Esophagus squamous epithelium (tissue), 5 donors: ENCODE measurements at regions not wholly inside any gene's neighbourhood (a gene's known extent, or its start where the extent isn't known, plus 50 kb on each side); places are given as distances from the start of the nearest gene placed in this dataset.

Experiments used
- DNase-seq: peaks from one replicate; lab custom pipeline; 2025; lab: John Stamatoyannopoulos, UW
- H3K27ac ChIP-seq, 4 donors: fragments of 200-600 bp; sonication (generic); one replicate each; pipeline ENCODE4 v1.5.1; 2016 to 2019; ENCODE audit warnings: mild to moderate bottlenecking in 1 of 4
- H3K27me3 ChIP-seq, 4 donors: fragments of 200-600 bp; sonication (generic); 1 replicate in 3 of 4; 2 replicates in 1 of 4; pipeline versions ENCODE4 v1.5.1 to v1.6.0; 2017 to 2021; ENCODE audit warnings: antibody characterized with exemption in 1 of 4
- H3K36me3 ChIP-seq, 3 donors: fragments of 200-600 bp; sonication (generic); one replicate each; pipeline ENCODE4 v1.5.1; 2016 to 2019
- H3K4me1 ChIP-seq, 3 donors: fragments of 200-600 bp; sonication (generic); one replicate each; pipeline ENCODE4 v1.5.1; 2017 to 2019
- H3K4me3 ChIP-seq, 4 donors: fragments of 200-600 bp; sonication (generic); 1 replicate in 3 of 4; 2 replicates in 1 of 4; pipeline ENCODE4 v1.5.1; 2016 to 2019; ENCODE audit warnings: mild to moderate bottlenecking in 2 of 4, moderate library complexity in 1 of 4
- H3K9me3 ChIP-seq, 3 donors: fragments of 200-600 bp; sonication (generic); one replicate each; pipeline ENCODE4 v1.5.1; 2016 to 2019
- POLR2A ChIP-seq, 4 donors: fragments of 450-650 bp; IDR thresholded peaks; one replicate each; pipeline ENCODE4 v1.6.1; 2017; ENCODE audit warnings: antibody characterized with exemption in 4 of 4, mild to moderate bottlenecking in 4 of 4, moderate library complexity in 3 of 4
- WGBS, 2 donors: methylation state at CpG; one replicate each; pipeline ENCODE4 v1.1.5; 2018; 5-methylcytosine and 5-hydroxymethylcytosine counted together
- intact Hi-C: fragments of 100-400 bp; cut with DNase I; formaldehyde crosslinking; loops from one replicate; pipeline ENCODE4 v1.15.0; 2022
- TF ChIP-seq, protein P1 (sequence below), 6 experiments: fragments of 450-650 bp in 4 of 6; fragments of 200-600 bp in 2 of 6; sonication (generic) in 2 of 6; IDR thresholded peaks; one replicate each; pipeline ENCODE4 v1.5.1; 2016 to 2019; ENCODE audit warnings: antibody characterized with exemption in 6 of 6, mild to moderate bottlenecking in 4 of 6, moderate library complexity in 4 of 6
- donor health status: DM: yes; HTN: yes; CAD: no.

DNA sequence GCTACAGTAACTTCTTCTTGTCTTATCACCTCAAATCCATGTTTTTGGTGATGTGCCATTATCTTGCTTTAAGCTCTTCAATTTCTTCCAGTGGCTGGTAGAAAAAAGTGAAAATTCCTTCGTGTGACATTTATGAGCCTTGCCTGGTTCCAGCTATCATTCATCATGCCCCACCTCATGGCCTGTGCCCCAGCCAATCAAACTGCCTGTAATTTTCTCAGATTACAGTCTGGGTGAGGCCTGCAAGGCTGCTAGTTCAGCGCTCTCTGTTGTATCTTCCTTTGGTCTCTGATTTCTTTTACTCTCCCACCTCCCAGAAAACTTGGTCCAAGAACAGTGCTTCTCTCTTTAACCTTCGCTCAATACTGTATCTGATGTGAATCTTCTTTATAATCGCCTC lies 249.3 kb upstream of the ZNF717 start:
- Histone ChIP-seq H3K27me3 (no peaks in the 10 kb centered on the region), H3K9me3 (no peaks in the 10 kb centered on the region), H3K27ac (no peak overlapping the region), H3K4me3 (no peak overlapping the region), H3K36me3 (no peaks in the 10 kb centered on the region), H3K4me1 (no peaks in the 10 kb centered on the region)
- intact Hi-C loops, result no loop called here
- WGBS, 2 donors, result 73 to 74% methylated on average over 4 of the region's 4 CpGs
- no peak for TF ChIP-seq POLR2A (IDR thresholded peaks at IDR 0.05)
- TF ChIP-seq, protein P1, sequence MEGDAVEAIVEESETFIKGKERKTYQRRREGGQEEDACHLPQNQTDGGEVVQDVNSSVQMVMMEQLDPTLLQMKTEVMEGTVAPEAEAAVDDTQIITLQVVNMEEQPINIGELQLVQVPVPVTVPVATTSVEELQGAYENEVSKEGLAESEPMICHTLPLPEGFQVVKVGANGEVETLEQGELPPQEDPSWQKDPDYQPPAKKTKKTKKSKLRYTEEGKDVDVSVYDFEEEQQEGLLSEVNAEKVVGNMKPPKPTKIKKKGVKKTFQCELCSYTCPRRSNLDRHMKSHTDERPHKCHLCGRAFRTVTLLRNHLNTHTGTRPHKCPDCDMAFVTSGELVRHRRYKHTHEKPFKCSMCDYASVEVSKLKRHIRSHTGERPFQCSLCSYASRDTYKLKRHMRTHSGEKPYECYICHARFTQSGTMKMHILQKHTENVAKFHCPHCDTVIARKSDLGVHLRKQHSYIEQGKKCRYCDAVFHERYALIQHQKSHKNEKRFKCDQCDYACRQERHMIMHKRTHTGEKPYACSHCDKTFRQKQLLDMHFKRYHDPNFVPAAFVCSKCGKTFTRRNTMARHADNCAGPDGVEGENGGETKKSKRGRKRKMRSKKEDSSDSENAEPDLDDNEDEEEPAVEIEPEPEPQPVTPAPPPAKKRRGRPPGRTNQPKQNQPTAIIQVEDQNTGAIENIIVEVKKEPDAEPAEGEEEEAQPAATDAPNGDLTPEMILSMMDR (IDR thresholded peaks at IDR 0.05), result no peak
- DNase-seq, result no peak

DNA sequence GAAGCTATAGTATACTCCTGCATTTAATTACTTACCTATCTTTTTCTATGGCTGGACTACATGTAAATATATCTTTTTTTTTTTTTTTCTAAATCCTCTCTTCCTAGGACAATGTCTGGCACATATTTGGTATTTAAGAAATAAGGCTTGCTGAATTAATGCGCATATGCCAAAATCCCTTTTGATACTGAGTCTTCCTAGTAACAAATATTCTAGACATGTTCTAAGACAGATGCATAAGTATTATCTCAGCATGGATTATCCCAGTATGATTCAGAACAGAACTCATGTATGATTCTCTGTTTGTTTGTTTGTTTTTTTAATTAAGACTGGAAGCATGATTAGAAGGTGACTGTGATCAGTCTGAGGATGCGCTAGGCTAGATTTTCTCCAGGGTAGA lies 249.8 kb upstream of the ZNF717 start:
- no peaks in the 10 kb centered on the region for H3K36me3 ChIP-seq
- H3K4me3 ChIP-seq, result no peak overlapping the region
- WGBS, 2 donors, result 98 to 100% methylated on average over 2 of the region's 2 CpGs
- H3K4me1 ChIP-seq, result no peaks in the 10 kb centered on the region
- TF ChIP-seq, protein P1 (IDR thresholded peaks at IDR 0.05), result no peak
- no peak for TF ChIP-seq POLR2A (IDR thresholded peaks at IDR 0.05)
- intact Hi-C loops, result no loop called here
- DNase-seq, result no peak
- H3K27me3 ChIP-seq, result no peaks in the 10 kb centered on the region
- H3K9me3 ChIP-seq, result no peaks in the 10 kb centered on the region
- no peak overlapping the region for H3K27ac ChIP-seq

DNA sequence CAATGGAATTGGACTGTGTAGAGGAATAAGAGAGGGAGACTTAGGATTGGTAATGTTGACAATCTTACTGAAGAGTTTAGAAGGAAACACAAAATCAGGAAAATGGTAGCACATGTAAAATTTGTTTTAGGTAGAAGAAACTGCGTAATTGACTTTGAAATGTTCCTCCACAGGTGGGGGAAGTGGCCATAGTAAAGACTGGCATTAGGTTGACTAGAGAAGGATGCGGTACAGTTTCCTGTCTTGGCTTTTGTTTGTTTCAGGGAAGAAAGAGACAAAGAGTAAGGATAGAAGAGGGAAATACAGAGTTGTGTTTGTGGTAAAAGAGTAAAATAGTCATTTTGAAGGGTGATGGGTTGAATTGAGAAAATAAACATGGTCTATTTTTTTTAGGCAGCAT lies 253.6 kb upstream of the ZNF717 start:
- H3K4me3 ChIP-seq, result no peak overlapping the region
- no peak overlapping the region for H3K27ac ChIP-seq
- no peaks in the 10 kb centered on the region for H3K9me3 ChIP-seq
- no peaks in the 10 kb centered on the region for H3K4me1 ChIP-seq
- no peak for DNase-seq
- TF ChIP-seq, protein P1 (IDR thresholded peaks at IDR 0.05), result no peak
- no peak for TF ChIP-seq POLR2A (IDR thresholded peaks at IDR 0.05)
- intact Hi-C loops, result no loop called here
- WGBS, 2 donors, result 72 to 79% methylated on average over 2 of the region's 2 CpGs
- no peaks in the 10 kb centered on the region for H3K27me3 ChIP-seq
- no peaks in the 10 kb centered on the region for H3K36me3 ChIP-seq

DNA sequence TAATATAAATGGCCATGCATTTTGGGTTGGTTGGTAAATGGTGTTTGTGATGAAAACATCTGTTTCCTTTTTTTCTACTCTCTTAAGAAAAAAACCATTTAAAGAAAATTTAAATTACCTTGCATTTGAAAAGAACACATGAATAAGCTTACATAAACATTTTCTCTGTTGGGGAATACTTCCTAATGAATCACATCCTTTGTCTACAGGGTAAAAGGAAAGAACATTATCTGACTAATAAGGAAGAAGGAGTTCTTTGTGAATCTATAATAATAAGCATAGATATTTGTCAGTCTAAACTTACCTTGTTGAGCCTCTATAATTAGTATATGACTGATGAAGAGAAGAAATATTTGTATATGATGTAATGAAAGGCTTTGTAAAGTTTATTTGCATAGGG lies 254.1 kb upstream of the ZNF717 start:
- Histone ChIP-seq H3K27me3 (no peaks in the 10 kb centered on the region), H3K9me3 (no peaks in the 10 kb centered on the region), H3K36me3 (no peaks in the 10 kb centered on the region), H3K27ac (no peak overlapping the region), H3K4me1 (no peaks in the 10 kb centered on the region), H3K4me3 (no peak overlapping the region)
- TF ChIP-seq, protein P1 (IDR thresholded peaks at IDR 0.05), result no peak
- no peak for TF ChIP-seq POLR2A (IDR thresholded peaks at IDR 0.05)
- DNase-seq, result no peak
- intact Hi-C loops, result no loop called here

DNA sequence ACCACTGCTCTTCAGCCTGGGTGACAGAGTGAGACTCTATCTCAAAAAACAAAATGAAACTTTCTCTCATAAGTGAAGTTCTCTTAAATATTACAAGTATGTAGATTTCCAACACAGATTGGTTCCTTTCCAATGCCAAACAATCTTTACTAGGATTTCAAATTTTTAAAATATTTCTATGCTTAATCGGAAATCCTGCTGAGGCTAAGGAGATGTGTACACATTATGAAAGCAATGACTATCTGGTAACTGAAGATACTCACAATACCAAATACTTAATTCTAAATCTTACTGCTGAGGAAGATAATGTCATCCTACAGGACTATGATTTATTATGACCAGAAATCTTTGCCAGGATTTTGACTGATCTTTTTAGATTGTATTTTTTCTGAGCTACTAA lies 255.6 kb upstream of the ZNF717 start:
- Histone ChIP-seq H3K9me3 (no peaks in the 10 kb centered on the region), H3K36me3 (no peaks in the 10 kb centered on the region), H3K27ac (no peak overlapping the region), H3K4me3 (no peak overlapping the region), H3K27me3 (no peaks in the 10 kb centered on the region), H3K4me1 (no peaks in the 10 kb centered on the region)
- intact Hi-C loops, result no loop called here
- WGBS, 2 donors, result 72 to 81% methylated on average over 1 of the region's 1 CpG
- TF ChIP-seq, protein P1 (IDR thresholded peaks at IDR 0.05), result no peak
- TF ChIP-seq POLR2A (IDR thresholded peaks at IDR 0.05), result no peak
- no peak for DNase-seq
